ENCODE measurements at regions not wholly inside any gene's neighbourhood (a gene's known extent, or its start where the extent isn't known, plus 50 kb on each side); places are given as distances from the start of the nearest gene placed in this dataset.

DNA sequence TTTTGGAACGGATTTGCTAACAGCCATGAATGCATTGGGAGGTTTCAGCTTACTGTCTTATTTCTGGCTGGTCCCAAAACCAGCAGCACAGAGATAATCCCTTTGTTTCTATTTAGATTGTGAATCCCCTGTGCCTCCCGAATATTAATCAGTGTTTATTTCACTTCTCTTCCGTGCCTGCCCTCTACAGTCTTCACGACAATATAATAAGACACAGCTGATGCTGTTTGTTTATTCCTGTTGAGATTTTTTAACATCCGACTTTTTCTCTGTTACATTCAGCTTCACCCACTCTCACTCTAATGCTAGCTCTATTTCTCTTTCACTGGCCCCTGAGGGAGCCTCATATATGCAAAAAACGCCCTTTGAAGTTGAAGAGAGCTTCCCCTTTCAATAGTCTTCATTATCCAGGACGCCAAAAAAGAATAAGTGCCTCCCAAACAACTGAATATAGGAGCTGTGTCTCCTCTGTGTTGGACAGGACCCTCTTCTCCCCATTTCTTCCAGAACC lies 995.3 kb downstream of the ROBO2 start:
- peak; percentile 23 for DNase-seq (ENCODE audit: extremely low read depth, low read depth)
- TF ChIP-seq, protein P1, sequence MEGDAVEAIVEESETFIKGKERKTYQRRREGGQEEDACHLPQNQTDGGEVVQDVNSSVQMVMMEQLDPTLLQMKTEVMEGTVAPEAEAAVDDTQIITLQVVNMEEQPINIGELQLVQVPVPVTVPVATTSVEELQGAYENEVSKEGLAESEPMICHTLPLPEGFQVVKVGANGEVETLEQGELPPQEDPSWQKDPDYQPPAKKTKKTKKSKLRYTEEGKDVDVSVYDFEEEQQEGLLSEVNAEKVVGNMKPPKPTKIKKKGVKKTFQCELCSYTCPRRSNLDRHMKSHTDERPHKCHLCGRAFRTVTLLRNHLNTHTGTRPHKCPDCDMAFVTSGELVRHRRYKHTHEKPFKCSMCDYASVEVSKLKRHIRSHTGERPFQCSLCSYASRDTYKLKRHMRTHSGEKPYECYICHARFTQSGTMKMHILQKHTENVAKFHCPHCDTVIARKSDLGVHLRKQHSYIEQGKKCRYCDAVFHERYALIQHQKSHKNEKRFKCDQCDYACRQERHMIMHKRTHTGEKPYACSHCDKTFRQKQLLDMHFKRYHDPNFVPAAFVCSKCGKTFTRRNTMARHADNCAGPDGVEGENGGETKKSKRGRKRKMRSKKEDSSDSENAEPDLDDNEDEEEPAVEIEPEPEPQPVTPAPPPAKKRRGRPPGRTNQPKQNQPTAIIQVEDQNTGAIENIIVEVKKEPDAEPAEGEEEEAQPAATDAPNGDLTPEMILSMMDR (IDR thresholded peaks at IDR 0.05; ENCODE audit: low read depth, low read length), result no peak

DNA sequence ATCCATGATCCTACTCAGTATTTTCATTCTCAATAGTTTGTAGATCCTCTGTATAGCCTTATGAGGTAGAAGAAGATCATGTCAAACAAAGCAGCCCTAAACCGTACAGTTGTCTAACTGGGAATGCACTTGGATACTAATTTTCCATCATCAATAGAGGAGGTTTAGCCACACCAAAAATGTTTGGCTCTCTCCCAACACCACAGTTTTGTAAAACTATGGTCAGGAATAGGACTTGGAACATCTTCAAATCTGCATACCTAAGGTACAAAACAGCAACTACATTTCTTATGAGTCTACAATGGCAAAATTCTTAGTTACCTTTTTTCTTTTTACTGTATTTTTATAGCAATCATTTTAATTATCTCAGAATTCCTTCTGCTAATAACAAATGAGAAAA lies 1001.6 kb downstream of the ROBO2 start:
- DNase-seq (ENCODE audit: extremely low read depth, low read depth), result no peak
- TF ChIP-seq, protein P1 (IDR thresholded peaks at IDR 0.05; ENCODE audit: low read depth, low read length), result no peak

DNA sequence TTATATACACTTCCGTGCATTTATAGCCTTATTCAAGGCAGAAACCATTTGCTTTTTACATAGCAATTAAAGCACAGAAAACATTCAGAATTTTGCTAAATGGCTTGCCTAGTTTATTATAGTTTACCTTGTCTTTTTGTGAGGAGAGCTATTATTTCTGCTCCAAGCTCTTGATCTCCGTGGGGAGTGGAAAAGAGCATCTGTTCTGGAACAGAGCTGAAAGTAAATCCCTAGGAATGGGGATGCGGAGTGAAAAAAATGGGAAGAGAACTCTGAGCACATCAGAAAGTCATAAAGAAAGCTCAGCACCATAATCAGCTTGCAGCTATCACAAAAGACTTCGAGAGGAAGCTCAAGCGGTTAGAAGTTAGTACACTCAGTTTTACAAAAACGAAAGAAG lies 1006.7 kb downstream of the ROBO2 start:
- no peak for DNase-seq (ENCODE audit: extremely low read depth, low read depth)
- TF ChIP-seq, protein P1 (IDR thresholded peaks at IDR 0.05; ENCODE audit: low read depth, low read length), result no peak

DNA sequence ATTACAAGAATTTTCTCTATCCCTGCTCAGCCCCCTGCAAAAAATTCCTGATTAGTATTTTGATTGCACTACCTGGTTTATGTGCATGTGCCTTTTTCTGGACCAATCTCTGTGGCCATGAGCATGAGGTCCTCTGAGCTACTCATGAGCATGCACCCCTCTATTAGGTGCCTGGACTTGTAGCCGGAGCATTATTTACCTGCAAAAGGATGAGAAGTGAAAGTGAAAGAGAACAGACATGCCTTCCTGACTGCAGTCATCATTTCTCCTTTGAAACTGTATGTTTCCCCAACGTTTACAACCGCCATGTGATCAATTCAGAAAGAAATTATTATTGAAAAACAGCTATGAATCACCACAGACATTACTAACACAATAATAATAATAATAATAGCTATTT lies 1008.8 kb downstream of the ROBO2 start:
- TF ChIP-seq, protein P1 (IDR thresholded peaks at IDR 0.05; ENCODE audit: low read depth, low read length), result no peak
- DNase-seq (ENCODE audit: extremely low read depth, low read depth), result no peak

DNA sequence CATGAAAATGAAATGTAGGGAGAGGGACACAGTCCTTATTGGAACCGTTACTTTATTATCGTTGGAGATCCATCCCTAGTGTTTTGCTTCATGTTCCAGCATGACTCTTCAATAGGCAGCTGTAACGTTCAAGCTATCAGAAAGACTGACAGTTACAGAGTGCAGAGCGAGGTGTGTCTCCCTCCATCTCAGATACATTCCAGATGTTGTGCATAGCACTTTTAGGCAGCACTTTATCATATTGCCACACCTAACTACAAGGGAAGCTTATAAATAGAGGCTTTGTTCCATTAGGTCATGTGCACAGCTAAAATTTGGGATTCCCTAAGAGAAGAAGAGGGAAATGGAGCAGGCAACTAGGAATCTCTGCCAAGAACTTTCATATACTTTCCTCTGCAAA lies 1009.6 kb downstream of the ROBO2 start:
- no peak for DNase-seq (ENCODE audit: extremely low read depth, low read depth)
- TF ChIP-seq, protein P1 (IDR thresholded peaks at IDR 0.05; ENCODE audit: low read depth, low read length), result no peak

DNA sequence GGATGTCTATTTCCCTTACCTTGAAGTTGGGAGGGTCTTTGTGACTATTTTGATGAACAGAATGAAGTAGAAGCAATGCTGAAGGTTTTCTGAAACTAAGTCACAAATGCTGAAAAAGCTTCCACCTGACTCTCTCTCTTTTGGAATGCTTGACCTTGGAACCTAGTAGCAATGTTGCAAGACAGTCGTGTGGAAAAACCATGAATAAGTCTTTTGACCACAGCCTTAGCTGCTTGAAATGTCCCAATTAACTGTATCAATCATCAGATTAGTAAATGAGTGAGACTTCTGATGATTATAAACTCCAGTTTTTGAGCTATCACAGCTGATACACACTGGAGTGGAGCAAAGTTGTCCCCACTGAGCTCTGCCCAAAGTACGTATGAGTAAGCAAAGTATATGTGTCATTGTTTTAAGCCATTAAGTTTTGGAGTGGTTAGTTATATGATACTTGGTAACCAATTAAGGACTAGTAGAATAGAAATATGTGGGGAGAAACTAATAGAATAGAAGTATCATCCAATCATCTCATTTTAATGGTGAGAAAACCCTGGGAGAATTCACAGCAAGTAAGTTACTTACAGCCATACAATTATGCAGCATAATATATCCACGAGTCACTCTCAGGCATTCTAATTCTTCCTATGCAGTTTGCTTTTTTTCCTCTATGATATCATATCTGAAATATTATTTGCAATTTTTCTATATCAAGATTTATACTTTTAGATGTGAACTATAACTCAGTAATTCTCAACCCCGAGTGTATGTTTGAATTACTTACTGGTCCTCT lies 1010.6 kb downstream of the ROBO2 start:
- TF ChIP-seq, protein P1 (IDR thresholded peaks at IDR 0.05; ENCODE audit: low read depth, low read length), result no peak
- DNase-seq (ENCODE audit: extremely low read depth, low read depth), result no peak

DNA sequence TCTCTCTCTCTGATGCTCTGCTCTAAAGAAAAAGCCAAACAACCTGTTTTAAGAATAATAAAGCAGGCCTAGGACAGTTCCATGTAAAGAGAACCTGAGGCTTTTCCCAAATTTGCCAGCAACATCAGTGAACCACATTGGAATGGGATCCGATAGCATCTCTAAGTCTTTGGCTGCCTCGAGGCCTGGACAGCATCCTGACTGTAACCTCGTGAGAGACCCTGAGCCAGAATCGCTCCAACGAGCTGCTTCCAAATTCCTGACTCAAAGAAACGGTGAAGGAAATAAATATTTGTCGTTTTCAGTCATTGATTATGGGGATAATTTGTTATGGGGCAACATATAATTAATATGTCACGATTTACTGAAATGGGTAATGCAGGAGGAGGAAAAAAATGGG lies 1012.8 kb downstream of the ROBO2 start:
- no peak for DNase-seq (ENCODE audit: extremely low read depth, low read depth)
- TF ChIP-seq, protein P1 (IDR thresholded peaks at IDR 0.05; ENCODE audit: low read depth, low read length), result no peak
